Esophagus muscularis mucosa (tissue), 4 donors: ENCODE measurements at regions not wholly inside any gene's neighbourhood (a gene's known extent, or its start where the extent isn't known, plus 50 kb on each side); places are given as distances from the start of the nearest gene placed in this dataset.

Experiments used
- DNase-seq: peaks from one replicate; pipeline ENCODE4 v3.0.0-alpha.2; 2017; ENCODE audit errors: extremely low spot score
- H3K27ac ChIP-seq, 4 donors: fragments of 200-600 bp; sonication (generic); replicated peaks in 1 of 4; 1 replicate in 3 of 4; 2 replicates in 1 of 4; pipeline ENCODE4 v1.5.1; 2016 to 2019; ENCODE audit warnings: mild to moderate bottlenecking in 1 of 4
- H3K27me3 ChIP-seq, 4 donors: fragments of 200-600 bp; sonication (generic); one replicate each; pipeline versions ENCODE4 v1.5.1 to v1.6.0; 2016 to 2019
- H3K36me3 ChIP-seq, 4 donors: fragments of 200-600 bp; sonication (generic); one replicate each; pipeline ENCODE4 v1.5.1; 2016 to 2019
- H3K4me1 ChIP-seq, 4 donors: fragments of 200-600 bp; sonication (generic); one replicate each; pipeline ENCODE4 v1.5.1; 2016 to 2019
- H3K4me3 ChIP-seq, 4 donors: fragments of 200-600 bp; sonication (generic); 1 replicate in 2 of 4; 2 replicates in 2 of 4; pipeline ENCODE4 v1.5.1; 2016 to 2019; ENCODE audit warnings: mild to moderate bottlenecking in 4 of 4, moderate library complexity in 1 of 4
- H3K9me3 ChIP-seq, 4 donors: fragments of 200-600 bp; sonication (generic); 1 replicate in 3 of 4; 2 replicates in 1 of 4; pipeline ENCODE4 v1.5.1; 2016 to 2019
- EP300 ChIP-seq: sonication (generic); formaldehyde crosslinking; IDR thresholded peaks from one replicate; pipeline ENCODE4 v1.6.1; 2017; ENCODE audit warnings: antibody characterized with exemption
- POLR2A ChIP-seq: fragments of 450-650 bp; IDR thresholded peaks from one replicate; pipeline ENCODE4 v1.6.1; 2017; ENCODE audit warnings: antibody characterized with exemption, moderate library complexity, mild to moderate bottlenecking, low read depth
- POLR2AphosphoS5 ChIP-seq, 2 donors: sonication (generic); formaldehyde crosslinking; IDR thresholded peaks; one replicate each; pipeline ENCODE4 v1.6.1; 2017; ENCODE audit warnings: antibody characterized with exemption in 2 of 2
- WGBS: methylation state at CpG from one replicate; pipeline ENCODE4 v1.1.5; 2018; 5-methylcytosine and 5-hydroxymethylcytosine counted together
- intact Hi-C: fragments of 100-400 bp; cut with DNase I; formaldehyde crosslinking; loops from one replicate; pipeline ENCODE4 v1.15.1; 2023
- TF ChIP-seq, protein P1 (sequence below), 3 experiments: fragments of 200-600 bp in 2 of 3; fragments of 450-650 bp in 1 of 3; sonication (generic) in 2 of 3; IDR thresholded peaks; one replicate each; pipeline ENCODE4 v1.5.1; 2017 to 2019; ENCODE audit warnings: antibody characterized with exemption in 3 of 3, mild to moderate bottlenecking in 2 of 3, moderate library complexity in 1 of 3

DNA sequence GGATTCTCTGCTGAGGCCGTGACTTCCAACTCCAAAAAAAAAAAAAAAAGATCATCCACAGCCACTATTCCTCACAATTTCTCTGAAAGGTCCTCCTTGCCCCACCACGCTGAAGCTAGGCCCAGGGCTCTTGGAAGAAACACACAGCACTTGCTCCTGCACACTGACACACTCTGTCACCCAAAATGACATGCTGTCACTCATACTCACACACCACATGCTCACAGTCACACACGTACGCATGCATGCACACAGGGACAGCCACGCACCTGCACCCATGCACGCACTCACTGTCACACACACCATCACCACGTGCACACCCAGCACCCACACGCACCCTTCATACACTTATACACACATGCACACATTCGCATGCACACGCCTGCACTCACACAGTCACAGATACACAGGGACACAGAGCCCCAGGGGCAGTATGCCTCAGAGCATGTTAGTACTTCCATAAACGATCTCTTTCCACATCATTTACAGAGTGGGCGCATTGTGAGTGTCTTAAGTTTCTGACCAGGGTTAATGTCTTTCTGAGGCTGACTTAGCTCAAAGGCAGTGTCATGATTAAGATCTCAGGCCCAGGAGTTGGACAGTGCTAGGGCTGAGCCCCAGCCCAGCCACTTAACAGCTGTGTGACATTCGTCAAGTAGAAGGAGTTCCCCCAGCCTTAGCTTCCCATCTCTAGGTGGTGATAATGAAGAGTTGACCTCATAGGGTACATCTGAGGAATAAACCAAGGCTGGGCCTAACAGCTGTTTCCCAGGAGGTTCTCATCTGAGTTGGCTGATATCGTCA lies 93.4 kb downstream of the GLI2 start:
- H3K27ac ChIP-seq: no peak overlapping the region

DNA sequence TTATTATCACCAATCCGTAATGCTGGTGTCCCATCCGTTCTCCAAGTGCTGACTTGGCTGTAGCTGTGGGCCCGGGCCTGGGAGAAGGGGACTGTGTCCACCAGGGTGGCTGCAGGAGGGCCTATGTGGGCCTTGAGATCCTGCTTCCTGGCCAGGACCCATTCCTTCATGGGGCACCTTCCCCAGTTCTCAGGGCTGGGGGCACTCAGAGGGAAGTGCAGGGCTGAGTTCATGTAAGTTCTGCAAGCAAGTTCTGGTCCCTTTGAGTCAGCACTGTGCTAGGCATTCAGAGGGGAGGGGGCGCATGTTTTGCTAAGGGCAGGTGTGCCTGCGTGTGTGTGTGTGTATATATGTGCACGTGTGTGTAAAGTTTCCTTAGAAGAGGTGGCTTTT lies 94.0 kb downstream of the GLI2 start:
- Histone ChIP-seq H3K4me1 (peaks cover 20 to 58% (median 46%) of the 10 kb centered on the region in 4 donors), H3K36me3 (no peaks in the 10 kb centered on the region), H3K27ac (no peak overlapping the region), H3K9me3 (no peaks in the 10 kb centered on the region), H3K4me3 (no peak overlapping the region), H3K27me3 (no peaks in the 10 kb centered on the region)
- WGBS: 83% methylated on average over 5 of the region's 6 CpGs
- no peak for DNase-seq
- intact Hi-C loops: no loop called here
- TF ChIP-seq, protein P1, sequence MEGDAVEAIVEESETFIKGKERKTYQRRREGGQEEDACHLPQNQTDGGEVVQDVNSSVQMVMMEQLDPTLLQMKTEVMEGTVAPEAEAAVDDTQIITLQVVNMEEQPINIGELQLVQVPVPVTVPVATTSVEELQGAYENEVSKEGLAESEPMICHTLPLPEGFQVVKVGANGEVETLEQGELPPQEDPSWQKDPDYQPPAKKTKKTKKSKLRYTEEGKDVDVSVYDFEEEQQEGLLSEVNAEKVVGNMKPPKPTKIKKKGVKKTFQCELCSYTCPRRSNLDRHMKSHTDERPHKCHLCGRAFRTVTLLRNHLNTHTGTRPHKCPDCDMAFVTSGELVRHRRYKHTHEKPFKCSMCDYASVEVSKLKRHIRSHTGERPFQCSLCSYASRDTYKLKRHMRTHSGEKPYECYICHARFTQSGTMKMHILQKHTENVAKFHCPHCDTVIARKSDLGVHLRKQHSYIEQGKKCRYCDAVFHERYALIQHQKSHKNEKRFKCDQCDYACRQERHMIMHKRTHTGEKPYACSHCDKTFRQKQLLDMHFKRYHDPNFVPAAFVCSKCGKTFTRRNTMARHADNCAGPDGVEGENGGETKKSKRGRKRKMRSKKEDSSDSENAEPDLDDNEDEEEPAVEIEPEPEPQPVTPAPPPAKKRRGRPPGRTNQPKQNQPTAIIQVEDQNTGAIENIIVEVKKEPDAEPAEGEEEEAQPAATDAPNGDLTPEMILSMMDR (IDR thresholded peaks at IDR 0.05): no peak
- TF ChIP-seq EP300 (no peak), POLR2A (no peak), POLR2AphosphoS5 (IDR thresholded peaks at IDR 0.05) (no peak)

More for the DNA sequence above, 93.4 kb downstream of the GLI2 start:
- H3K4me3 ChIP-seq: no peak overlapping the region
- intact Hi-C loops: no loop called here
- H3K27me3 ChIP-seq: no peaks in the 10 kb centered on the region
- H3K36me3 ChIP-seq: no peaks in the 10 kb centered on the region
- peaks cover 20 to 58% (median 46%) of the 10 kb centered on the region in 4 donors for H3K4me1 ChIP-seq
- no peaks in the 10 kb centered on the region for H3K9me3 ChIP-seq
- WGBS: 91% methylated on average over 14 of the region's 14 CpGs
- TF ChIP-seq, protein P1 (IDR thresholded peaks at IDR 0.05): no peak
- no peak for TF ChIP-seq POLR2AphosphoS5 (IDR thresholded peaks at IDR 0.05)
- no peak for TF ChIP-seq POLR2A
- no peak for TF ChIP-seq EP300
- DNase-seq: no peak

DNA sequence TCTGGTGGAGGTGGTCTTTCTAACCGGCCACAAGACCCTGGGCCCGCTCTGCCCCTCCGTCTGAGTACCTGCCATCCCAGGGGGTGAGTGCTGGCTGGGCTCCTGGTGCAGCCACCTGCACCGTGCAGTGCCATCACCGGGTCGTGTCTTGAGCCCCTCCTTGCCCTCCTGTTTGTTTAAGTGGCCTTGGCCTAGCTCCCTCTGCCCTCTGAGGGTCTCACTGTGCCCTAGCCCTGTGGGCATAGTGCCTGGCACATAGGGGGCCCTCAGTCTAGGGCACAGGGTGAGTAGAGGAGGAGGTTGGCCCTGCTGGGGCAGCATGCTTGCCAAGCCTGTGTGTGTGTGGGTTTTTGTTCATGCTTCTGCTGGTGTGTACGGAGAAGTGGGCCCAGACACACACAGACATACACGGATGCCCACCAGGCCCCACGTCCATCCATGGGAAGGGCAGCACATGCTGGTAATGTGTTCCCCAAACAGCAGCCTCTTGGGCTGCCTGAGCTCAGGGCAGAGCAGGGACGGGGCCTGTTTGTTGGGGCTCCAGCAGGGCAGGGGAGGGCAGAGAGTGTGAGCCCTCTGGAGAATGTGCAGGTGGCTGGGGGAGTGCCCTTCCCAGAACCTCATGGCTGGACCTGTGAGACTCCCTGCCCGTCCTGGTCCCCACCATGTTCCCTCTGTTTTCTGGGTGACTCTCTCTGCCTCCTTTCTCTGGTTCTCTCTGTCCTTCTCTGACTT lies 94.6 kb downstream of the GLI2 start:
- H3K4me3 ChIP-seq: no peak overlapping the region
- no peaks in the 10 kb centered on the region for H3K9me3 ChIP-seq
- H3K4me1 ChIP-seq: peaks cover 19 to 54% (median 42%) of the 10 kb centered on the region in 4 donors
- no peak for DNase-seq
- no peaks in the 10 kb centered on the region for H3K36me3 ChIP-seq
- H3K27me3 ChIP-seq: no peaks in the 10 kb centered on the region
- 91% methylated on average over 10 of the region's 11 CpGs for WGBS
- no peak overlapping the region for H3K27ac ChIP-seq
- TF ChIP-seq, protein P1 (IDR thresholded peaks at IDR 0.05): no peak
- no peak for TF ChIP-seq POLR2A
- TF ChIP-seq POLR2AphosphoS5 (IDR thresholded peaks at IDR 0.05): no peak
- no peak for TF ChIP-seq EP300
- intact Hi-C loops: no loop called here

DNA sequence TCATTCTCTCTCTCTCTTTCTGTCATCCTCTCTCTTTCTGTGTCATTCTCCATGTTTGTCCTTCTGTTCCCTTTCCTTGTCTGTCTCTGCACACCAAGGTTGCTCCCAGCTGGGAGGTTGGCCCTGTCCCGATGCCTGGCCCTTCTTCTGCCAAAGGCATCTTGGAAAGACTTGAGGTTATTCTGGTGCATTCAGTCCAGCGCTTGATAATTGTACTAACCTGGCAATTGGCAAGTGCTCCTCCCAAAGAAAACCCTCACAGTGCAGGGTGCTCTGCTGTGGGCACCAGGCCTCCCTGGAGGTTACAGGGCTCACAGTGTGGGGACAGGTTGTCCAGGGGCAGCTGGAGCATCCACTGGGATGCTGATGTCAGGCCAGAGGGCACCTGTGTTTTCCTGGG lies 95.4 kb downstream of the GLI2 start:
- H3K27ac ChIP-seq: no peak overlapping the region
- no peak overlapping the region for H3K4me3 ChIP-seq
- no peak for DNase-seq
- intact Hi-C loops: no loop called here
- no peaks in the 10 kb centered on the region for H3K36me3 ChIP-seq
- peaks cover 10 to 46% (median 34%) of the 10 kb centered on the region in 4 donors for H3K4me1 ChIP-seq
- TF ChIP-seq, protein P1 (IDR thresholded peaks at IDR 0.05): no peak
- no peak for TF ChIP-seq POLR2AphosphoS5 (IDR thresholded peaks at IDR 0.05)
- no peak for TF ChIP-seq EP300
- no peak for TF ChIP-seq POLR2A
- 43% methylated on average over 2 of the region's 2 CpGs for WGBS
- H3K27me3 ChIP-seq: no peaks in the 10 kb centered on the region
- no peaks in the 10 kb centered on the region for H3K9me3 ChIP-seq
